HEK293 (cell line): ENCODE measurements at regions not wholly inside any gene's neighbourhood (a gene's known extent, or its start where the extent isn't known, plus 50 kb on each side); places are given as distances from the start of the nearest gene placed in this dataset.

Experiments used
- CTCF ChIA-PET: fragments of 350-600 bp; formaldehyde crosslinking; extraction: SDS; loops from one replicate; lab custom pipeline; 2021; ENCODE audit warnings: antibody characterized with exemption; lab: Yijun Ruan, JAX
- POLR2A ChIA-PET: fragments of 300-600 bp; formaldehyde crosslinking; extraction: SDS; loops from one replicate; lab custom pipeline; 2020; ENCODE audit warnings: antibody characterized with exemption, inconsistent platforms; lab: Yijun Ruan, JAX
- H3K27ac ChIP-seq: fragments of 200-500 bp; sonication (Bioruptor generic); 2 replicates; pipeline ENCODE4 v1.5.1; 2014; ENCODE audit warnings: low read depth, low read length, control low read depth, inconsistent platforms; ENCODE audit errors: extremely low read depth
- H3K36me3 ChIP-seq, 2 experiments: fragments of 200-500 bp in 1 of 2; sonication (Bioruptor generic) in 1 of 2; 1 replicate in 1 of 2; 2 replicates in 1 of 2; pipeline ENCODE4 v1.5.1; 2014 to 2017; ENCODE audit warnings: inconsistent platforms in 2 of 2, low read length in 2 of 2; ENCODE audit not compliant: control insufficient read depth in 2 of 2, insufficient read depth in 1 of 2
- H3K4me1 ChIP-seq: fragments of 200-500 bp; sonication (Bioruptor generic); 2 replicates; pipeline ENCODE4 v1.5.1; 2014; ENCODE audit warnings: mild to moderate bottlenecking, low read length, inconsistent platforms; ENCODE audit not compliant: control insufficient read depth, insufficient read depth
- H3K4me3 ChIP-seq: 2 replicates; pipeline ENCODE4 v1.5.1; 2011; ENCODE audit warnings: low read depth, mild to moderate bottlenecking, control low read depth, low read length, moderate library complexity
- H3K9me3 ChIP-seq: fragments of 200-500 bp; sonication (Bioruptor generic); 2 replicates; pipeline ENCODE4 v1.5.1; 2014; ENCODE audit warnings: low read depth, low read length, inconsistent platforms; ENCODE audit not compliant: control insufficient read depth, insufficient read depth
- MYNN ChIP-seq: fragments of 450-650 bp; formaldehyde crosslinking; IDR thresholded peaks from 2 replicates; pipeline ENCODE4 v1.5.1; 2016; ENCODE audit warnings: missing biosample characterization, missing genetic modification characterization, borderline replicate concordance
- PRDM1 ChIP-seq: fragments of 450-650 bp; formaldehyde crosslinking; IDR thresholded peaks from 2 replicates; pipeline ENCODE4; 2016; ENCODE audit warnings: missing biosample characterization, missing genetic modification characterization
- PRDM4 ChIP-seq: fragments of 450-650 bp; formaldehyde crosslinking; IDR thresholded peaks from 2 replicates; pipeline ENCODE4 v1.5.1; 2017; ENCODE audit warnings: missing biosample characterization, missing genetic modification characterization
- SCRT2 ChIP-seq: fragments of 450-650 bp; formaldehyde crosslinking; IDR thresholded peaks from 2 replicates; pipeline ENCODE4 v1.5.1; 2016; ENCODE audit warnings: missing biosample characterization, missing genetic modification characterization
- ZBTB1 ChIP-seq: fragments of 450-650 bp; formaldehyde crosslinking; IDR thresholded peaks from 2 replicates; pipeline ENCODE4 v1.5.1; 2016; ENCODE audit warnings: missing biosample characterization, missing genetic modification characterization
- ZBTB21 ChIP-seq: fragments of 450-650 bp; formaldehyde crosslinking; IDR thresholded peaks from 2 replicates; pipeline ENCODE4 v1.5.1; 2017; ENCODE audit warnings: missing biosample characterization, missing genetic modification characterization
- ZFP69B ChIP-seq: fragments of 450-650 bp; formaldehyde crosslinking; IDR thresholded peaks from 2 replicates; pipeline ENCODE4 v1.5.1; 2016; ENCODE audit warnings: missing biosample characterization, missing genetic modification characterization
- ZIC2 ChIP-seq: fragments of 450-650 bp; formaldehyde crosslinking; IDR thresholded peaks from 2 replicates; pipeline ENCODE4 v1.5.1; 2016; ENCODE audit warnings: missing biosample characterization, missing genetic modification characterization
- ZNF132 ChIP-seq: fragments of 450-650 bp; formaldehyde crosslinking; IDR thresholded peaks from 2 replicates; pipeline ENCODE4 v1.5.1; 2017; ENCODE audit warnings: missing biosample characterization, missing genetic modification characterization, borderline replicate concordance
- ZNF148 ChIP-seq: fragments of 450-650 bp; formaldehyde crosslinking; IDR thresholded peaks from 2 replicates; pipeline ENCODE4 v1.5.0; 2017; ENCODE audit warnings: missing biosample characterization, missing genetic modification characterization, borderline replicate concordance
- ZNF174 ChIP-seq: fragments of 450-650 bp; formaldehyde crosslinking; IDR thresholded peaks from 2 replicates; pipeline ENCODE4 v1.5.0; 2017; ENCODE audit warnings: missing biosample characterization, mild to moderate bottlenecking, missing genetic modification characterization
- ZNF18 ChIP-seq: fragments of 450-650 bp; formaldehyde crosslinking; IDR thresholded peaks from 2 replicates; pipeline ENCODE4 v1.5.1; 2016; ENCODE audit warnings: missing biosample characterization, missing genetic modification characterization
- ZNF214 ChIP-seq: fragments of 450-650 bp; formaldehyde crosslinking; IDR thresholded peaks from 2 replicates; pipeline ENCODE4 v1.5.1; 2017; ENCODE audit warnings: missing biosample characterization, mild to moderate bottlenecking, missing genetic modification characterization, borderline replicate concordance
- ZNF239 ChIP-seq: fragments of 450-650 bp; formaldehyde crosslinking; IDR thresholded peaks from 2 replicates; pipeline ENCODE4 v1.5.1; 2016; ENCODE audit warnings: missing biosample characterization, missing genetic modification characterization
- ZNF280D ChIP-seq: fragments of 450-650 bp; formaldehyde crosslinking; IDR thresholded peaks from 2 replicates; pipeline ENCODE4 v1.5.1; 2016; ENCODE audit warnings: missing biosample characterization, missing genetic modification characterization
- ZNF335 ChIP-seq: fragments of 450-650 bp; formaldehyde crosslinking; conservative IDR thresholded peaks from 2 replicates; pipeline ENCODE4 v1.5.1; 2016; ENCODE audit warnings: missing biosample characterization, missing genetic modification characterization
- ZSCAN23 ChIP-seq: fragments of 450-650 bp; formaldehyde crosslinking; IDR thresholded peaks from 2 replicates; pipeline ENCODE4 v1.5.1; 2016; ENCODE audit warnings: missing biosample characterization, missing genetic modification characterization
- ZSCAN30 ChIP-seq: fragments of 450-650 bp; IDR thresholded peaks from 2 replicates; pipeline ENCODE4 v1.5.1; 2018; ENCODE audit warnings: missing biosample characterization, mild to moderate bottlenecking, missing genetic modification characterization, moderate library complexity
- ZSCAN4 ChIP-seq: fragments of 450-650 bp; formaldehyde crosslinking; IDR thresholded peaks from 2 replicates; pipeline ENCODE4 v1.5.1; 2017; ENCODE audit warnings: missing biosample characterization, missing genetic modification characterization

- 0 out of 2 replicates have a peak, but pooled peaks cover 4% of the 10 kb centered on the region for H3K4me1 ChIP-seq
- H3K36me3 ChIP-seq, result no peaks in the 10 kb centered on the region
- no peaks in the 10 kb centered on the region for H3K9me3 ChIP-seq
- ChIA-PET CTCF (no interaction called here), POLR2A (no interaction called here)
- H3K4me3 ChIP-seq, result no peak overlapping the region
- H3K27ac ChIP-seq, result no peak overlapping the region; the same call in 1 of the 2 replicates
- TF ChIP-seq ZNF280D (tag by site-specific recombination) (no peak), ZBTB21 (no peak), SCRT2 (tag by site-specific recombination) (peak; percentile 80)
These were observed 230.7 kb downstream of the UACA start for GRCh38 chr15:70532531-70533186.

GRCh38 chr15:70531576-70531975 lies 231.8 kb downstream of the UACA start:
- H3K4me1 ChIP-seq, result peaks cover 13% of the 10 kb centered on the region
- TF ChIP-seq ZNF174 (tag by site-specific recombination) (no peak), ZSCAN23 (tag by site-specific recombination) (no peak), ZNF214 (tag by site-specific recombination) (no peak)
- POLR2A ChIA-PET, result interaction anchor here (0.5 to 0.6 kb wide), 3 partner anchors 435 to 1162 kb away, joined by 3 to 6 read pairs (median 3); no protein-coding TSS in a partner anchor
- no peaks in the 10 kb centered on the region for H3K9me3 ChIP-seq
- CTCF ChIA-PET, result interaction anchor here (0.7 kb wide), 1 partner anchor 23 kb away, joined by 3 read pairs; no protein-coding TSS in a partner anchor
- no peak overlapping the region for H3K27ac ChIP-seq
- no peaks in the 10 kb centered on the region for H3K36me3 ChIP-seq
- H3K4me3 ChIP-seq, result no peak overlapping the region

- POLR2A ChIA-PET, result no interaction called here
- H3K4me1 ChIP-seq, result peaks cover 18% of the 10 kb centered on the region
- no peaks in the 10 kb centered on the region for H3K36me3 ChIP-seq
- no peak overlapping the region for H3K4me3 ChIP-seq
- H3K9me3 ChIP-seq, result no peaks in the 10 kb centered on the region
- no peak overlapping the region for H3K27ac ChIP-seq
- CTCF ChIA-PET, result interaction anchor here (0.7 to 1.1 kb wide), 3 partner anchors 10 to 24 kb away, joined by 3 to 4 read pairs (median 4); no protein-coding TSS in a partner anchor
- no peak for TF ChIP-seq ZIC2 (tag by site-specific recombination)
- no peak for TF ChIP-seq ZSCAN4 (tag by site-specific recombination)
- no peak for TF ChIP-seq MYNN (tag by site-specific recombination)
- TF ChIP-seq ZNF18 (tag by site-specific recombination), result no peak
- TF ChIP-seq ZNF148 (tag by site-specific recombination), result no peak
- no peak for TF ChIP-seq ZSCAN30 (tag by site-specific recombination)
- no peak for TF ChIP-seq PRDM1 (tag by site-specific recombination)
- no peak for TF ChIP-seq ZNF239 (tag by site-specific recombination)
- TF ChIP-seq PRDM4, result no peak
- no peak for TF ChIP-seq ZBTB1 (tag by site-specific recombination)
- no peak for TF ChIP-seq ZNF335 (tag by site-specific recombination)
- TF ChIP-seq ZNF132, result no peak
- TF ChIP-seq ZFP69B (tag by site-specific recombination), result no peak
These were observed 232.5 kb downstream of the UACA start for GRCh38 chr15:70530906-70531305.
